SU-DHL-6 (cell line): ENCODE measurements at regions not wholly inside any gene's neighbourhood (a gene's known extent, or its start where the extent isn't known, plus 50 kb on each side); places are given as distances from the start of the nearest gene placed in this dataset.

ENCODE experiments used
- H2AFZ ChIP-seq: fragments of 200-600 bp; sonication (generic); 2 replicates; pipeline ENCODE4 v1.6.1; 2014; ENCODE audit warnings: low read depth, mild to moderate bottlenecking, moderate library complexity, mixed read lengths, antibody characterized with exemption, low read length; ENCODE audit not compliant: severe bottlenecking
- H3F3A ChIP-seq: fragments of 200-600 bp; shearing (Covaris generic); 2 replicates; pipeline ENCODE4 v1.6.0; 2016; ENCODE audit warnings: antibody characterized with exemption, mild to moderate bottlenecking; ENCODE audit not compliant: insufficient read depth
- H3K27ac ChIP-seq: fragments of 200-600 bp; sonication (generic); 2 replicates; pipeline ENCODE4 v1.5.1; 2016; ENCODE audit warnings: low read depth, mild to moderate bottlenecking, low read length, moderate library complexity, mixed read lengths
- H3K27me3 ChIP-seq: fragments of 200-600 bp; sonication (generic), shearing (Covaris generic); 2 replicates; pipeline ENCODE4 v1.6.0; 2014; ENCODE audit warnings: mild to moderate bottlenecking, low read length
- H3K36me3 ChIP-seq: fragments of 200-600 bp; sonication (generic); 2 replicates; pipeline ENCODE4 v1.6.1; 2014; ENCODE audit warnings: mild to moderate bottlenecking, low read length, mixed read lengths
- H3K4me2 ChIP-seq: fragments of 300-600, 200-600 bp; shearing (Covaris generic), sonication (generic); 2 replicates; pipeline ENCODE4 v1.6.0; 2014; ENCODE audit warnings: low read length, low read depth, mild to moderate bottlenecking; ENCODE audit not compliant: poor library complexity, severe bottlenecking
- H3K4me3 ChIP-seq: fragments of 200-600 bp; sonication (generic); 2 replicates; pipeline ENCODE4 v1.5.1; 2014; ENCODE audit warnings: antibody characterized with exemption, low read length, mild to moderate bottlenecking, mixed read lengths; ENCODE audit not compliant: insufficient read depth, poor library complexity, severe bottlenecking
- H3K79me2 ChIP-seq: fragments of 200-600 bp; sonication (generic); 2 replicates; pipeline ENCODE4 v1.6.1; 2014; ENCODE audit warnings: mild to moderate bottlenecking, low read length, moderate library complexity; ENCODE audit not compliant: insufficient read depth
- H3K9ac ChIP-seq: fragments of 200-600 bp; sonication (generic); 2 replicates; pipeline ENCODE4 v1.7.0; 2014; ENCODE audit warnings: mild to moderate bottlenecking, low read length
- H3K9me2 ChIP-seq: fragments of 200-600 bp; sonication (generic); replicated peaks from 2 replicates; pipeline ENCODE4 v1.6.1; 2014; ENCODE audit warnings: low read length; ENCODE audit not compliant: insufficient read depth
- H3K9me3 ChIP-seq: fragments of 200-600 bp; sonication (generic); 2 replicates; pipeline ENCODE4 v1.6.1; 2014; ENCODE audit warnings: low read length, mixed read lengths; ENCODE audit not compliant: insufficient read depth
- H4K20me1 ChIP-seq: fragments of 200-600 bp; sonication (generic); 2 replicates; pipeline ENCODE4 v1.6.1; 2014; ENCODE audit warnings: low read depth, mild to moderate bottlenecking, antibody characterized with exemption, low read length, moderate library complexity, mixed read lengths
- CTCF ChIP-seq: fragments of 200-600 bp; sonication (generic); IDR thresholded peaks from one replicate; pipeline ENCODE4 v1.5.1; 2017; ENCODE audit warnings: antibody characterized with exemption, mild to moderate bottlenecking, low read length, moderate library complexity; ENCODE audit not compliant: insufficient read depth, poor library complexity, severe bottlenecking
- EZH2phosphoT487 ChIP-seq: fragments of 200-600 bp; sonication (generic), shearing (Covaris generic); conservative IDR thresholded peaks from 2 replicates; pipeline ENCODE4 v1.6.1; 2018; ENCODE audit warnings: mild to moderate bottlenecking, antibody characterized with exemption, low read length, moderate library complexity, mixed read lengths

- Histone ChIP-seq H3F3A (no peaks in the 10 kb centered on the region), H3K79me2 (no peaks in the 10 kb centered on the region), H3K9me2 (no peaks in the 10 kb centered on the region), H4K20me1 (no peaks in the 10 kb centered on the region), H3K27ac (no peak overlapping the region), H3K27me3 (no peaks in the 10 kb centered on the region; the same call in 1 of the 2 replicates), H3K4me3 (no peak overlapping the region), H3K4me2 (no peak overlapping the region), H3K9ac (no peak overlapping the region), H3K36me3 (no peaks in the 10 kb centered on the region), H2AFZ (no peak overlapping the region), H3K9me3 (no peaks in the 10 kb centered on the region)
- TF ChIP-seq EZH2phosphoT487 (no peak), CTCF (no peak)
Measured at GRCh38 chr3:157759311-157759710, 256.1 kb upstream of the VEPH1 start.

- no peaks in the 10 kb centered on the region for H3F3A ChIP-seq
Measured at GRCh38 chr3:157755233-157755632, 252.0 kb upstream of the VEPH1 start.

GRCh38 chr3:157754451-157754850 lies 251.2 kb upstream of the VEPH1 start:
- H3K9me3 ChIP-seq, result no peaks in the 10 kb centered on the region
- H3F3A ChIP-seq, result no peaks in the 10 kb centered on the region
- H3K9me2 ChIP-seq, result no peaks in the 10 kb centered on the region
- no peak overlapping the region for H3K4me3 ChIP-seq
- no peak overlapping the region for H2AFZ ChIP-seq
- no peaks in the 10 kb centered on the region for H3K36me3 ChIP-seq
- no peaks in the 10 kb centered on the region for H4K20me1 ChIP-seq
- no peak overlapping the region for H3K9ac ChIP-seq
- H3K27me3 ChIP-seq, result no peaks in the 10 kb centered on the region; the same call in 1 of the 2 replicates
- H3K27ac ChIP-seq, result no peak overlapping the region
- H3K4me2 ChIP-seq, result no peak overlapping the region
- no peaks in the 10 kb centered on the region for H3K79me2 ChIP-seq
- TF ChIP-seq EZH2phosphoT487 (no peak), CTCF (no peak)

More at GRCh38 chr3:157755233-157755632, 252.0 kb upstream of the VEPH1 start:
- H3K79me2 ChIP-seq, result no peaks in the 10 kb centered on the region
- no peaks in the 10 kb centered on the region for H4K20me1 ChIP-seq
- no peak for TF ChIP-seq CTCF
- no peak for TF ChIP-seq EZH2phosphoT487
- no peaks in the 10 kb centered on the region for H3K36me3 ChIP-seq
- H3K27me3 ChIP-seq, result no peaks in the 10 kb centered on the region; the same call in 1 of the 2 replicates
- H3K9me3 ChIP-seq, result no peaks in the 10 kb centered on the region
- no peak overlapping the region for H3K9ac ChIP-seq
- H3K4me2 ChIP-seq, result no peak overlapping the region
- no peak overlapping the region for H3K4me3 ChIP-seq
- no peak overlapping the region for H3K27ac ChIP-seq
- H3K9me2 ChIP-seq, result no peaks in the 10 kb centered on the region
- H2AFZ ChIP-seq, result no peak overlapping the region
